Endothelial cell of umbilical vein (primary cell): ENCODE measurements at regions not wholly inside any gene's neighbourhood (a gene's known extent, or its start where the extent isn't known, plus 50 kb on each side); places are given as distances from the start of the nearest gene placed in this dataset.

Experiments used
- BruUV-seq: library from RNA; stranded (reverse); fragments of 400-500 nt; replicated peaks from 2 replicates; lab custom pipeline; 2021; lab: Mats Ljungman, UMichigan
- CTCF ChIA-PET: fragments of 300-600, 350-600 bp; sonication (Branson Sonifier 250); formaldehyde crosslinking; loops from one replicate; lab custom pipeline; 2021; ENCODE audit warnings: antibody characterized with exemption, inconsistent platforms; lab: Charles Lee
- POLR2A ChIA-PET: fragments of 300-600, 350-600 bp; sonication (Branson Sonifier 250); formaldehyde crosslinking; loops from one replicate; lab custom pipeline; 2021; ENCODE audit warnings: antibody characterized with exemption, inconsistent platforms; lab: Charles Lee
- DNase-seq: peaks from one replicate; pipeline ENCODE4 v3.0.0-alpha.2; 2011; ENCODE audit warnings: low read depth, low spot score
- FAIRE-seq: peaks from 2 replicates; lab custom pipeline; 2011; peaks lifted over from hg19 to GRCh38; lab: Jason Lieb, UNC
- H2AFZ ChIP-seq: 2 replicates; pipeline ENCODE4 v1.6.0; 2012; ENCODE audit warnings: low read depth, low read length, control low read depth, inconsistent platforms
- H3K27ac ChIP-seq: 2 replicates; pipeline ENCODE4 v1.5.1; 2011; ENCODE audit warnings: low read depth, mild to moderate bottlenecking, control low read depth, low read length, moderate library complexity; ENCODE audit not compliant: insufficient read depth
- H3K27me3 ChIP-seq, 2 experiments: 2 replicates each; pipeline versions ENCODE4 v1.6.0 to v1.6.1; 2011; ENCODE audit warnings: low read length in 2 of 2, mixed read lengths in 1 of 2; ENCODE audit not compliant: control insufficient read depth in 2 of 2, insufficient read depth in 2 of 2
- H3K36me3 ChIP-seq, 2 experiments: 2 replicates in 1 of 2; 3 replicates in 1 of 2; pipeline ENCODE4 v1.5.1; 2011; ENCODE audit warnings: low read length in 2 of 2, mild to moderate bottlenecking in 1 of 2, moderate library complexity in 1 of 2; ENCODE audit not compliant: control insufficient read depth in 2 of 2, insufficient read depth in 2 of 2; ENCODE audit errors: extremely low read depth in 1 of 2
- H3K4me1 ChIP-seq: 3 replicates; pipeline ENCODE4 v1.5.1; 2011; ENCODE audit warnings: mild to moderate bottlenecking, low read length; ENCODE audit not compliant: control insufficient read depth, insufficient read depth; ENCODE audit errors: extremely low read depth
- H3K4me2 ChIP-seq: 2 replicates; pipeline ENCODE4 v1.6.1; 2011; ENCODE audit warnings: low read length, control low read depth, mixed read lengths; ENCODE audit not compliant: insufficient read depth
- H3K4me3 ChIP-seq, 3 experiments: fragments of 200-600 bp in 1 of 3; sonication (generic), shearing (Covaris generic) in 1 of 3; replicated peaks in 1 of 3; 2 replicates each; pipeline ENCODE4 v1.5.1; 2011 to 2016; ENCODE audit warnings: control low read depth in 3 of 3, low read length in 3 of 3, mild to moderate bottlenecking in 2 of 3, inconsistent platforms in 1 of 3, low read depth in 1 of 3, moderate library complexity in 1 of 3; ENCODE audit not compliant: insufficient read depth in 1 of 3
- H3K79me2 ChIP-seq: 2 replicates; pipeline ENCODE4 v1.6.0; 2012; ENCODE audit warnings: low read length, inconsistent platforms; ENCODE audit not compliant: control insufficient read depth, insufficient read depth
- H3K9ac ChIP-seq: replicated peaks from 2 replicates; pipeline ENCODE3; 2011; ENCODE audit warnings: low read length, control low read depth; ENCODE audit not compliant: insufficient read depth; ENCODE audit errors: extremely low read depth
- H3K9me1 ChIP-seq: replicated peaks from 3 replicates; pipeline ENCODE4 v1.6.0; 2011; ENCODE audit warnings: mild to moderate bottlenecking, low read length; ENCODE audit not compliant: control insufficient read depth, insufficient read depth; ENCODE audit errors: extremely low read depth
- H3K9me3 ChIP-seq: replicated peaks from 2 replicates; pipeline ENCODE4 v1.5.1; 2012; ENCODE audit warnings: low read length, inconsistent platforms; ENCODE audit not compliant: control insufficient read depth, insufficient read depth
- H4K20me1 ChIP-seq: replicated peaks from 2 replicates; pipeline ENCODE3; 2011; ENCODE audit warnings: mild to moderate bottlenecking, low read length; ENCODE audit not compliant: control insufficient read depth, insufficient read depth; ENCODE audit errors: extremely low read depth
- CTCF ChIP-seq, 2 donors: IDR thresholded peaks; 1 replicate in 1 of 2; 2 replicates in 1 of 2; pipeline ENCODE4 v1.5.1; 2011; ENCODE audit warnings: low read length in 2 of 2, mild to moderate bottlenecking in 2 of 2, moderate library complexity in 2 of 2, control low read depth in 1 of 2, inconsistent platforms in 1 of 2, low read depth in 1 of 2; ENCODE audit not compliant: insufficient read depth in 1 of 2; ENCODE audit errors: extremely low read depth in 1 of 2
- EZH2 ChIP-seq: IDR thresholded peaks from 2 replicates; pipeline ENCODE4 v1.6.1; 2012; ENCODE audit warnings: borderline replicate concordance, low read depth, mild to moderate bottlenecking, moderate library complexity, low read length, inconsistent platforms; ENCODE audit not compliant: severe bottlenecking
- FOS ChIP-seq: IDR thresholded peaks from 2 replicates; pipeline ENCODE4 v1.6.1; 2011; ENCODE audit warnings: mild to moderate bottlenecking, low read length, moderate library complexity, borderline replicate concordance; ENCODE audit not compliant: insufficient read depth
- GATA2 ChIP-seq: IDR thresholded peaks from 2 replicates; pipeline ENCODE4 v1.7.0; 2011; ENCODE audit warnings: low read depth, mild to moderate bottlenecking, moderate library complexity, mixed read lengths, low read length; ENCODE audit not compliant: insufficient read length, insufficient read depth
- JUN ChIP-seq: IDR thresholded peaks from 2 replicates; pipeline ENCODE4 v1.6.1; 2011; ENCODE audit warnings: borderline replicate concordance, low read depth; ENCODE audit not compliant: insufficient read length, insufficient read depth
- MAX ChIP-seq: IDR thresholded peaks from 2 replicates; pipeline ENCODE4 v1.6.1; 2011; ENCODE audit not compliant: insufficient read depth, insufficient read length
- MYC ChIP-seq: IDR thresholded peaks from one replicate; pipeline ENCODE4 v1.6.1; 2011; ENCODE audit warnings: mild to moderate bottlenecking, low read depth, low read length
- POLR2A ChIP-seq: IDR thresholded peaks from 2 replicates; pipeline ENCODE4 v1.6.1; 2012; ENCODE audit warnings: low read depth, mild to moderate bottlenecking, control low read depth, low read length
- POLR2AphosphoS5 ChIP-seq: IDR thresholded peaks from 2 replicates; pipeline ENCODE4 v1.6.1; 2012; ENCODE audit warnings: low read depth, mild to moderate bottlenecking, control low read depth, low read length, moderate library complexity; ENCODE audit not compliant: insufficient read depth
- dilution Hi-C: fragments of 300-500 bp; cut with MboI; formaldehyde crosslinking; loops from one replicate; pipeline ENCODE4 v1.15.0; 2019; ENCODE audit warnings: low sequenced_read_pairs; ENCODE audit not compliant: extremely low pct_ligation_motif_present
- intact Hi-C: fragments of 100-400 bp; cut with micrococcal nuclease; formaldehyde crosslinking; loops from one replicate; pipeline ENCODE4 v1.10.0; 2022

- peaks cover 19% of the 10 kb centered on the region for H3K4me1 ChIP-seq
- H3K27ac ChIP-seq, result no peak overlapping the region
- DNase-seq (no peak), FAIRE-seq (no peak)
- ChIA-PET POLR2A (no interaction called here), CTCF (interaction anchor here (0.6 to 2.8 kb wide), 3 partner anchors 45 to 249 kb away, joined by 3 to 14 read pairs (median 6); no protein-coding TSS in a partner anchor)
- peaks cover 3% of the 10 kb centered on the region for H4K20me1 ChIP-seq
- no peaks in the 10 kb centered on the region for H3K27me3 ChIP-seq
- intact Hi-C loops, result no loop called here
- no peak overlapping the region for H3K4me3 ChIP-seq
- H3K9me3 ChIP-seq, result no peaks in the 10 kb centered on the region
- H3K4me2 ChIP-seq, result no peak overlapping the region
- BruUV-seq, result no TSS peak
- H3K36me3 ChIP-seq, result no peaks in the 10 kb centered on the region
- no peaks in the 10 kb centered on the region for H3K9me1 ChIP-seq
- dilution Hi-C loops, result no loop called here
- H2AFZ ChIP-seq, result no peak overlapping the region
- H3K9ac ChIP-seq, result no peak overlapping the region
- H3K79me2 ChIP-seq, result peaks cover 18% of the 10 kb centered on the region
- TF ChIP-seq MAX, result no peak
- TF ChIP-seq POLR2A, result no peak
- no peak for TF ChIP-seq CTCF (IDR thresholded peaks at IDR 0.05; ENCODE audit: extremely low read depth in 1 of 2, insufficient read depth in 1 of 2, low read depth in 1 of 2, low read length in 2 of 2)
- no peak for TF ChIP-seq MYC
- no peak for TF ChIP-seq FOS
- TF ChIP-seq EZH2, result no peak
- no peak for TF ChIP-seq JUN
- TF ChIP-seq GATA2, result no peak
- no peak for TF ChIP-seq POLR2AphosphoS5
These were observed 52.3 kb upstream of the MGAT5 start for GRCh38 chr2:134201533-134201932.
